BJ (cell line): ENCODE measurements at regions not wholly inside any gene's neighbourhood (a gene's known extent, or its start where the extent isn't known, plus 50 kb on each side); places are given as distances from the start of the nearest gene placed in this dataset.

Experiments
- CTCF ChIA-PET: fragments of 350-600 bp; formaldehyde crosslinking; extraction: SDS; loops from one replicate; lab custom pipeline; 2021; ENCODE audit warnings: antibody characterized with exemption, inconsistent platforms; lab: Yijun Ruan, JAX
- POLR2A ChIA-PET: fragments of 300-600 bp; sonication (Branson Sonifier 250); formaldehyde crosslinking; extraction: SDS; loops from one replicate; lab custom pipeline; 2021; ENCODE audit warnings: antibody characterized with exemption; lab: Charles Lee
- DNase-seq: peaks from one replicate; pipeline ENCODE4 v3.0.0-alpha.2; 2011; ENCODE audit warnings: low read depth
- H3K27me3 ChIP-seq: 2 replicates; pipeline ENCODE4 v1.6.0; 2011; ENCODE audit warnings: low read length; ENCODE audit not compliant: control insufficient read depth, insufficient read depth
- H3K36me3 ChIP-seq: 2 replicates; pipeline ENCODE4 v1.5.1; 2011; ENCODE audit warnings: low read length; ENCODE audit not compliant: control insufficient read depth, insufficient read depth
- H3K4me3 ChIP-seq: 2 replicates; pipeline ENCODE4 v1.5.1; 2011; ENCODE audit warnings: low read depth, mild to moderate bottlenecking, control low read depth, low read length
- TF ChIP-seq, protein P1 (sequence below): IDR thresholded peaks from 2 replicates; pipeline ENCODE4 v1.5.1; 2011; ENCODE audit warnings: low read depth, mild to moderate bottlenecking, control low read depth, inconsistent platforms, low read length, moderate library complexity; ENCODE audit not compliant: insufficient read depth

GRCh38 chr7:68025369-68025768 is 1028.7 kb downstream of the TYW1 start:
- TF ChIP-seq, protein P1, sequence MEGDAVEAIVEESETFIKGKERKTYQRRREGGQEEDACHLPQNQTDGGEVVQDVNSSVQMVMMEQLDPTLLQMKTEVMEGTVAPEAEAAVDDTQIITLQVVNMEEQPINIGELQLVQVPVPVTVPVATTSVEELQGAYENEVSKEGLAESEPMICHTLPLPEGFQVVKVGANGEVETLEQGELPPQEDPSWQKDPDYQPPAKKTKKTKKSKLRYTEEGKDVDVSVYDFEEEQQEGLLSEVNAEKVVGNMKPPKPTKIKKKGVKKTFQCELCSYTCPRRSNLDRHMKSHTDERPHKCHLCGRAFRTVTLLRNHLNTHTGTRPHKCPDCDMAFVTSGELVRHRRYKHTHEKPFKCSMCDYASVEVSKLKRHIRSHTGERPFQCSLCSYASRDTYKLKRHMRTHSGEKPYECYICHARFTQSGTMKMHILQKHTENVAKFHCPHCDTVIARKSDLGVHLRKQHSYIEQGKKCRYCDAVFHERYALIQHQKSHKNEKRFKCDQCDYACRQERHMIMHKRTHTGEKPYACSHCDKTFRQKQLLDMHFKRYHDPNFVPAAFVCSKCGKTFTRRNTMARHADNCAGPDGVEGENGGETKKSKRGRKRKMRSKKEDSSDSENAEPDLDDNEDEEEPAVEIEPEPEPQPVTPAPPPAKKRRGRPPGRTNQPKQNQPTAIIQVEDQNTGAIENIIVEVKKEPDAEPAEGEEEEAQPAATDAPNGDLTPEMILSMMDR = no peak
- H3K27me3 ChIP-seq = no peaks in the 10 kb centered on the region
- no peaks in the 10 kb centered on the region for H3K36me3 ChIP-seq
- CTCF ChIA-PET = no interaction called here
- H3K4me3 ChIP-seq = no peak overlapping the region
- DNase-seq = no peak
- POLR2A ChIA-PET = no interaction called here

- ChIA-PET CTCF (no interaction called here), POLR2A (no interaction called here)
- Histone ChIP-seq H3K36me3 (no peaks in the 10 kb centered on the region), H3K27me3 (no peaks in the 10 kb centered on the region), H3K4me3 (no peak overlapping the region)
- TF ChIP-seq, protein P1 = no peak
- no peak for DNase-seq
These were observed 1033.9 kb downstream of the TYW1 start for GRCh38 chr7:68030530-68030929.

- no peak overlapping the region for H3K4me3 ChIP-seq
- no peaks in the 10 kb centered on the region for H3K36me3 ChIP-seq
- no peak for DNase-seq
- no peaks in the 10 kb centered on the region for H3K27me3 ChIP-seq
- ChIA-PET POLR2A (no interaction called here), CTCF (no interaction called here)
- TF ChIP-seq, protein P1 = no peak
These were observed 1034.7 kb downstream of the TYW1 start for GRCh38 chr7:68031180-68031943.

DNA sequence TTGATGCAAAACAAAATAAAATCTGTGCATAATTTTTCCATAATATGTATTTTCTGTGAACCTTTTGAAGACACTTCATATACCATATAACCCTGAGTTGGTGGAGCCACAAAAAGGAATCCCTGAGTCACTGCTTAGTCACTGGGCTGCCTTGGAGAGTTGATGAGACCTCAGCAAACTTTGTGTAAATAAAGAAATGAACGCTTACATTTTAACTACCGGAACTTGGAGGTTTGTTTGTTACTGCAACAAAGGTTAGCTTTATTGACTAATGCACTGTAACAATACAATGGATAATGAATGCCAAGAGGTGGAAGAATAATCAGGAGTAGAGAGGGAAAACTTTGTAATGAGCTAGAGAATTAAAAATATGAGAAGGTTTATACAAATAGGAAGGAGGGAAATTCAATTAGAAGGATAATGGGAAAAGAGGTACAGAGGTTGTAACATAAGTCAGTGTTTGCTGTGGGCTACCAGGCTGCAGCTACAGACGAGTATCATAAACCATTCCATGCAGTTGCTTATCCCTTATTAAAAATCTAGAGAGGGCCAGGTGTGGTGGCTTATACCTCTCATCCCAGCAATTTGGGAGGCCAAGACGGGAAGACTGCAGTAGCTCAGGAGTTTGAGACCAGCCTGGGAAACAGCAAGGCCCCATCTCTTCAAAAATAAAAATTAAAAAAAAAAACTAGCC is 1042.1 kb downstream of the TYW1 start:
- no peak for DNase-seq
- H3K27me3 ChIP-seq = no peaks in the 10 kb centered on the region
- CTCF ChIA-PET = interaction anchor here (0.6 kb wide), 1 partner anchor 1377 kb away, joined by 4 read pairs; no protein-coding TSS in a partner anchor
- H3K36me3 ChIP-seq = no peaks in the 10 kb centered on the region
- H3K4me3 ChIP-seq = no peak overlapping the region
- POLR2A ChIA-PET = no interaction called here
- TF ChIP-seq, protein P1 = no peak

- no peak overlapping the region for H3K4me3 ChIP-seq
- no peak for DNase-seq
- no peaks in the 10 kb centered on the region for H3K27me3 ChIP-seq
- no peaks in the 10 kb centered on the region for H3K36me3 ChIP-seq
- TF ChIP-seq, protein P1 = no peak
- CTCF ChIA-PET = no interaction called here
- POLR2A ChIA-PET = no interaction called here
These were observed 1044.9 kb downstream of the TYW1 start for GRCh38 chr7:68041554-68041953.
